HG02840 (cell line): ENCODE measurements at regions not wholly inside any gene's neighbourhood (a gene's known extent, or its start where the extent isn't known, plus 50 kb on each side); places are given as distances from the start of the nearest gene placed in this dataset.

Experiments used
- ATAC-seq: cut with Tn5 transposase; IDR thresholded peaks from one replicate; pipeline ENCODE4 v1.9.1; 2021; ENCODE audit warnings: mild to moderate bottlenecking, moderate library complexity, moderate number of reproducible peaks; ENCODE audit not compliant: unreplicated experiment, low FRiP score

GRCh38 chr14:36465178-36465577, 54.9 kb downstream of the NKX2-1 start:
- no peak for ATAC-seq

GRCh38 chr14:36462890-36463289, 57.1 kb downstream of the NKX2-1 start:
- no peak for ATAC-seq

GRCh38 chr14:36455241-36455627, 64.8 kb downstream of the NKX2-1 start:
- ATAC-seq: no peak

GRCh38 chr14:36454599-36455240, 65.3 kb downstream of the NKX2-1 start:
- no peak for ATAC-seq

GRCh38 chr14:36452860-36453259, 67.2 kb downstream of the NKX2-1 start:
- no peak for ATAC-seq

- ATAC-seq: no peak
These were observed 68.5 kb downstream of the NKX2-1 start for GRCh38 chr14:36451310-36452065.

- no peak for ATAC-seq
These were observed 69.5 kb downstream of the NKX2-1 start for GRCh38 chr14:36450550-36450949.

GRCh38 chr14:36449903-36450302, 70.1 kb downstream of the NKX2-1 start:
- no peak for ATAC-seq

- ATAC-seq: no peak
These were observed 76.7 kb downstream of the NKX2-1 start for GRCh38 chr14:36443374-36443773.

GRCh38 chr14:36442824-36443241, 77.2 kb downstream of the NKX2-1 start:
- no peak for ATAC-seq

- ATAC-seq: no peak
These were observed 78.7 kb downstream of the NKX2-1 start for GRCh38 chr14:36441283-36441682.

GRCh38 chr14:36439766-36440165, 80.3 kb downstream of the NKX2-1 start:
- ATAC-seq: no peak

- no peak for ATAC-seq
These were observed 81.1 kb downstream of the NKX2-1 start for GRCh38 chr14:36438883-36439282.

GRCh38 chr14:36430662-36431084, 89.4 kb downstream of the NKX2-1 start:
- ATAC-seq: no peak

- ATAC-seq: no peak
These were observed 89.9 kb downstream of the NKX2-1 start for GRCh38 chr14:36430169-36430568.

GRCh38 chr14:36429692-36430091, 90.3 kb downstream of the NKX2-1 start:
- ATAC-seq: no peak

GRCh38 chr14:36428350-36428749, 91.7 kb downstream of the NKX2-1 start:
- ATAC-seq: no peak

GRCh38 chr14:36426836-36427235, 93.2 kb downstream of the NKX2-1 start:
- no peak for ATAC-seq

- ATAC-seq: no peak
These were observed 93.9 kb downstream of the NKX2-1 start for GRCh38 chr14:36426113-36426512.

GRCh38 chr14:36424478-36425102, 95.4 kb downstream of the NKX2-1 start:
- ATAC-seq: no peak

GRCh38 chr14:36423430-36423829, 96.6 kb downstream of the NKX2-1 start:
- ATAC-seq: no peak
